Chondrocyte (in vitro differentiated cells): ENCODE measurements at regions not wholly inside any gene's neighbourhood (a gene's known extent, or its start where the extent isn't known, plus 50 kb on each side); places are given as distances from the start of the nearest gene placed in this dataset.

Source experiments
- DNase-seq: peaks from one replicate; pipeline ENCODE4 v3.0.0; 2021; ENCODE audit warnings: mixed read lengths, low spot score
- H3K27ac Mint-ChIP-seq: one replicate; pipeline ENCODE4 v1.8.0; 2021; ENCODE audit warnings: mild to moderate bottlenecking, moderate library complexity, mixed read lengths; ENCODE audit not compliant: unreplicated experiment
- H3K27me3 Mint-ChIP-seq: 2 replicates; pipeline ENCODE4 v1.8.0; 2021; ENCODE audit warnings: low read depth, mixed read lengths
- H3K36me3 Mint-ChIP-seq: 2 replicates; pipeline ENCODE4 v1.8.0; 2021; ENCODE audit warnings: low read depth, mixed read lengths
- H3K4me1 Mint-ChIP-seq: 2 replicates; pipeline ENCODE4 v1.8.0; 2021; ENCODE audit warnings: low read depth, mild to moderate bottlenecking, mixed read lengths
- H3K4me3 Mint-ChIP-seq: one replicate; pipeline ENCODE4 v1.8.0; 2021; ENCODE audit warnings: mild to moderate bottlenecking, moderate library complexity, mixed read lengths; ENCODE audit not compliant: unreplicated experiment
- H3K9me3 Mint-ChIP-seq: 2 replicates; pipeline ENCODE4 v1.8.0; 2021; ENCODE audit warnings: low read depth, mixed read lengths
- CTCF ChIP-seq: fragments of 200-600 bp; sonication (generic); IDR thresholded peaks from 2 replicates; pipeline ENCODE4 v1.5.0; 2021; ENCODE audit warnings: antibody characterized with exemption, mild to moderate bottlenecking, moderate library complexity

DNA sequence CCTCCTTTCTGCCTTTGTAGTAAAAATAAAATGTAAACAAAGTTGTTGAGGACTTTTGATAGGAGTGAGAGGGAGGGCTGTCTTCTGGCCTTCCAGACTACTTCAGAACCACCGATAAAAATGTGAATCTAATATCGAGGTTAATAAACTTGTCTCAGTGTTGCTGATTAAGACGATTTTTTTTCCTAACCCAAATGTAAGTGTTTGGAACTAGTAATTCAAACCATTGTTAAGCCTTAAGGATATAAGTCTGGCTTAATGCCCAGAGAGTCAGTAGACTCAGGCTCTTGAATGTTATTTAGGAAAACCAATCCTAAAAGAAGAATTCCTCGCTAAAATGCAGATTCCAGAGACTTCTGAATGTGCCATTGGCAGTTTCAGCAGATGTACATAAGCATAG, 356.9 kb downstream of the SIPA1L2 start:
- DNase-seq, result no peak
- Mint-ChIP-seq H3K9me3 (no peaks in the 10 kb centered on the region), H3K4me1 (no peaks in the 10 kb centered on the region), H3K4me3 (no peak overlapping the region), H3K36me3 (no peaks in the 10 kb centered on the region), H3K27me3 (peaks cover 2% of the 10 kb centered on the region), H3K27ac (no peak overlapping the region)
- TF ChIP-seq CTCF, result no peak

DNA sequence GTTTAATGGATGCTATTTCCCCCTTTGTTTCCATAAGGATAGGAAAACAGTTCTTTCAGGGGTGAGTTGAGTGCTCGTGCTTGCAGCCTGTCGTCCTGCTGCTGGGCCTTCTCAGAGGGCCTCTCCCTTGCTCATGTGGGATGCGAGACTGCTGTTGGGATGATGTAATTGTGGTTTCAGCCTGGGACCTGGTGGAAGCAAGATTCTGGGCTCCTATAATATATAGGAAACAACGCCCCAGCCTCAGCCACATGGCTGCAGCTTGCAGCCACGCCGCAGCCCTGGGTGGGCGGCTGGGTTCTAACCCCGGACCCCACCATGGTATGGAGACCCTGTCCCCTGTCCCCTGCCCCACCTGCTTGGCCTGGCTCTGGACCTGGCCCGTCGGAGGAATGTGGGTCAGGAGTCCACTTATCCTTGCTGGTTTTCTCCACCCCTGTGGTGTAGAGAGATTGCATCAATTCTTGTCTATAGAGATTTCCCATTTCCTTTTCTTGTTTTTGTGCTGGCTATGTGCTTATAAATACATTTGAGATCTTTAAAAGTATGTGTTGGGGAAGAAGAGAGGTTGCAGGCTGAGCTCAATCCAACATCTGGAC, 357.8 kb downstream of the SIPA1L2 start:
- Mint-ChIP-seq H3K4me1 (no peaks in the 10 kb centered on the region), H3K27ac (no peak overlapping the region), H3K9me3 (no peaks in the 10 kb centered on the region), H3K4me3 (no peak overlapping the region), H3K36me3 (no peaks in the 10 kb centered on the region), H3K27me3 (peaks cover 2% of the 10 kb centered on the region)
- no peak for DNase-seq
- TF ChIP-seq CTCF, result no peak

DNA sequence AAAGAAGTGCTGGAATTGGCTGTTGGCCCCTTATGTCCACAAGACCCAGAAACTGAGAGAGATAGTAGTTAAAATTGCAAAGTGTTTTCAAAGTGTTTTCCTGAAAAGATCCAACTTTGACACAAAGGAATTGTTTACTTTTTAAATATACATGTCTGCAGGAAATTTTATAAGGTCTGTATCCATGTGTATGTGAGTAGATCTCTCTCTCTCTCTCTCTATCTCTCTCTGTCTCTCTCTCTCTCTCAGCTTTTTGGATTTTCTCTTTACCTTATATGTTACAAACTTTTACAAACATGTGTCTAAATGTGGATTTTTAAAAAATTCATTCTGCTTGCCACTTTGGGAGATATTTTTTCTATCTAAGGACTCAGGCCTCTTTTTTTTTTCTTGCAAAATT, 358.6 kb downstream of the SIPA1L2 start:
- no peak for DNase-seq
- TF ChIP-seq CTCF, result no peak
- Mint-ChIP-seq H3K4me3 (no peak overlapping the region), H3K27ac (no peak overlapping the region), H3K27me3 (no peaks in the 10 kb centered on the region), H3K36me3 (no peaks in the 10 kb centered on the region), H3K9me3 (no peaks in the 10 kb centered on the region), H3K4me1 (no peaks in the 10 kb centered on the region)

DNA sequence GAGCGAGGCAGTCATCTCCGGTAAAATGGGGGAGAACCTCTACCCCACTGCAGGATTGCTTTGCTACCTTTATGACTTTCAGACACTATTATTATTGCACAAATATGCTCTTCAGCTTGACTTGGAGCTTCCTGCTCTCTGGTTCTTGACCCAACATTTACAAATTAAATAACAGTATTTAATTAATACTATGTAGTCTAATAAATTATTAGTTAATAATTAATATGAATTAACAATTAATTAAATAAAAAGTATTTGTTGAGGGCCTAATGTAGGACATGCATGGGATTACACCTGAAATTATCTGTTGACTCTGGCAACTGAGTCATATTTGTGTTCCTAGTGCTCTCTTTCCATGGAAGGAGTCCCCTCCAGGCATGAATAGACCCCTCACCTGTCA, 359.9 kb downstream of the SIPA1L2 start:
- H3K9me3 Mint-ChIP-seq, result no peaks in the 10 kb centered on the region
- H3K27ac Mint-ChIP-seq, result no peak overlapping the region
- no peaks in the 10 kb centered on the region for H3K27me3 Mint-ChIP-seq
- no peak for TF ChIP-seq CTCF
- no peak overlapping the region for H3K4me3 Mint-ChIP-seq
- H3K36me3 Mint-ChIP-seq, result no peaks in the 10 kb centered on the region
- peaks cover 1% of the 10 kb centered on the region for H3K4me1 Mint-ChIP-seq
- DNase-seq, result no peak

- H3K9me3 Mint-ChIP-seq, result no peaks in the 10 kb centered on the region
- H3K27me3 Mint-ChIP-seq, result no peaks in the 10 kb centered on the region
- H3K4me3 Mint-ChIP-seq, result no peak overlapping the region
- TF ChIP-seq CTCF, result no peak
- H3K27ac Mint-ChIP-seq, result no peak overlapping the region
- no peak for DNase-seq
- H3K36me3 Mint-ChIP-seq, result no peaks in the 10 kb centered on the region
- H3K4me1 Mint-ChIP-seq, result peaks cover 7% of the 10 kb centered on the region
These were observed 361.9 kb downstream of the SIPA1L2 start for GRCh38 chr1:232267837-232268598.
